ENCODE measurements at regions not wholly inside any gene's neighbourhood (a gene's known extent, or its start where the extent isn't known, plus 50 kb on each side); places are given as distances from the start of the nearest gene placed in this dataset.

DNA sequence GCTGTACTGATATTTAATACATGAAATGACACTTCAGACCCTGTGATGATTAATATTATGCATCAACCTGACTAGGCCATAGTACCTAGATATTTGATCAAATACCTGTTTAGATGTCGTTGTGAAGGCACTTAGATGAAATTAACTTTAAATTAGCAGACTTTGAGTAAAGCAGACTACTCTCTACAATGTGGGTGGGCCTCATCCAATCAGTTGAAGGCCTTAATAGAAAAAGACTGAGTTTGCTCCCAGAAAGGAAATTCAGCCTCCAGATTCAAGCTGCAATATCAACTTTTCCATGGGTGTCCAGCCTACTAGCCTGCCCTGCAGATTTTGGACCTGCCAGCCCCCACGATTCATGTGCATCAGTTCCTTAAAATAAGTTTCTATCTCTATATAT lies 68.6 kb upstream of the TMEM168 start:
- DNase-seq (ENCODE audit: low spot score), result no peak
- intact Hi-C loops (cut with micrococcal nuclease; ENCODE audit: unreplicated experiment), result no loop called here
- CTCF ChIA-PET, result interaction anchor here (1.4 kb wide), 1 partner anchor 10 kb away, joined by 4 read pairs; no protein-coding TSS in a partner anchor
- no TSS peak for BruUV-seq (replicated peaks)
- Histone ChIP-seq H3K4me3 (ENCODE audit: low read depth, low read length, poor library complexity, severe bottlenecking) (no peak overlapping the region), H3K36me3 (ENCODE audit: insufficient read depth, low read length, poor library complexity, severe bottlenecking) (no peaks in the 10 kb centered on the region), H3K27me3 (replicated peaks; ENCODE audit: insufficient read depth, low read depth, low read length, poor library complexity) (no peaks in the 10 kb centered on the region), H3K27ac (ENCODE audit: low read depth, low read length, poor library complexity, severe bottlenecking) (no peak overlapping the region), H3K9me3 (ENCODE audit: low read depth, low read length, poor library complexity, severe bottlenecking) (no peaks in the 10 kb centered on the region), H3K4me1 (ENCODE audit: insufficient read depth, low read length, poor library complexity, severe bottlenecking) (no peaks in the 10 kb centered on the region)
- POLR2A ChIA-PET (ENCODE audit: low non-redundant PET), result no interaction called here
- no peak for TF ChIP-seq EZH2 (IDR thresholded peaks at IDR 0.05; ENCODE audit: borderline replicate concordance, low read depth, low read length, poor library complexity, severe bottlenecking)
- TF ChIP-seq, protein P1, sequence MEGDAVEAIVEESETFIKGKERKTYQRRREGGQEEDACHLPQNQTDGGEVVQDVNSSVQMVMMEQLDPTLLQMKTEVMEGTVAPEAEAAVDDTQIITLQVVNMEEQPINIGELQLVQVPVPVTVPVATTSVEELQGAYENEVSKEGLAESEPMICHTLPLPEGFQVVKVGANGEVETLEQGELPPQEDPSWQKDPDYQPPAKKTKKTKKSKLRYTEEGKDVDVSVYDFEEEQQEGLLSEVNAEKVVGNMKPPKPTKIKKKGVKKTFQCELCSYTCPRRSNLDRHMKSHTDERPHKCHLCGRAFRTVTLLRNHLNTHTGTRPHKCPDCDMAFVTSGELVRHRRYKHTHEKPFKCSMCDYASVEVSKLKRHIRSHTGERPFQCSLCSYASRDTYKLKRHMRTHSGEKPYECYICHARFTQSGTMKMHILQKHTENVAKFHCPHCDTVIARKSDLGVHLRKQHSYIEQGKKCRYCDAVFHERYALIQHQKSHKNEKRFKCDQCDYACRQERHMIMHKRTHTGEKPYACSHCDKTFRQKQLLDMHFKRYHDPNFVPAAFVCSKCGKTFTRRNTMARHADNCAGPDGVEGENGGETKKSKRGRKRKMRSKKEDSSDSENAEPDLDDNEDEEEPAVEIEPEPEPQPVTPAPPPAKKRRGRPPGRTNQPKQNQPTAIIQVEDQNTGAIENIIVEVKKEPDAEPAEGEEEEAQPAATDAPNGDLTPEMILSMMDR (conservative IDR thresholded peaks at IDR 0.05; ENCODE audit: low read depth, low read length), result no peak

DNA sequence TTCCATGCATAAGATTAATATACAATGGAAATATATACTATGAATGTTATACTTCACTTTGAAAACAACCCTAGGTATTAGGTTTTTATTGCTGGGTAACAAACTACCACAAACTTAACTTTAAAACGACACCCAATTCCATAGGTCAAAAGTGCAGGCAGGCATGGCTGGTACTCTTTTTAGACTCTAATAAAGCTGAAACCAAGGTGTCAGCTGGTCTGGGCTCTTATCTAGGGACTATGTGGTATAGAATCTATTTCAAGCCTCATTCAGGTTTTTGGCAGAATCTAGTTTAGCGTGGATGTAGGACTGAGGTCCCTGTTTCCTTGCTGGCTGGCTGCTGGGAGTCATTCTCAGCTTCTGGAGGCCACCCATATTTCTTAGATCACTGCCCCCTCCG lies 65.0 kb upstream of the TMEM168 start:
- Histone ChIP-seq H3K4me3 (ENCODE audit: low read depth, low read length, poor library complexity, severe bottlenecking) (no peak overlapping the region), H3K4me1 (ENCODE audit: insufficient read depth, low read length, poor library complexity, severe bottlenecking) (no peaks in the 10 kb centered on the region), H3K9me3 (ENCODE audit: low read depth, low read length, poor library complexity, severe bottlenecking) (no peaks in the 10 kb centered on the region), H3K27me3 (replicated peaks; ENCODE audit: insufficient read depth, low read depth, low read length, poor library complexity) (no peaks in the 10 kb centered on the region), H3K27ac (ENCODE audit: low read depth, low read length, poor library complexity, severe bottlenecking) (no peak overlapping the region), H3K36me3 (ENCODE audit: insufficient read depth, low read length, poor library complexity, severe bottlenecking) (no peaks in the 10 kb centered on the region)
- ChIA-PET POLR2A (ENCODE audit: low non-redundant PET) (no interaction called here), CTCF (interaction anchor here (0.9 kb wide), 1 partner anchor 14 kb away, joined by 3 read pairs; no protein-coding TSS in a partner anchor)
- no peak for DNase-seq (ENCODE audit: low spot score)
- TF ChIP-seq EZH2 (IDR thresholded peaks at IDR 0.05; ENCODE audit: borderline replicate concordance, low read depth, low read length, poor library complexity, severe bottlenecking), result no peak
- TF ChIP-seq, protein P1 (conservative IDR thresholded peaks at IDR 0.05; ENCODE audit: low read depth, low read length), result no peak
- BruUV-seq (replicated peaks), result no TSS peak
- intact Hi-C loops (cut with micrococcal nuclease; ENCODE audit: unreplicated experiment), result no loop called here

DNA sequence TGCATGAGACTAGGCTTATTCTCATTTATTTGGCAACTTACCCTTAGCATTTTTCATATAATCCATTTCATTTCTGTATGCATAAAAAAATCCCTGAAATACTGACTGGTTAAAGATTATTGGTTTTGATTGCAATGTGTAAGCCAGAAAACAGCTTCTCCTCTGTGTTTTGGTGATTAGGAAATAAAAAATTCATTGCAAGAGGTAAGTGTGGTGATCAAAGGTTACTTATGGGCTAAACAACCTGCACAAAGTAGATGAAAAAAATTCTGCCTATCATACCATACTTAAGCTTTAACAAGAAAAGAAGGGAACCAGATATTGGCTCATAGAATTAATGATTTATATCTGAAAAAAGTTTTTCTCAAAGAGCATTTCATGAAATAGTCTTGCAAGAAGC lies 64.0 kb upstream of the TMEM168 start:
- intact Hi-C loops (cut with micrococcal nuclease; ENCODE audit: unreplicated experiment), result no loop called here
- Histone ChIP-seq H3K4me1 (ENCODE audit: insufficient read depth, low read length, poor library complexity, severe bottlenecking) (no peaks in the 10 kb centered on the region), H3K4me3 (ENCODE audit: low read depth, low read length, poor library complexity, severe bottlenecking) (no peak overlapping the region), H3K36me3 (ENCODE audit: insufficient read depth, low read length, poor library complexity, severe bottlenecking) (no peaks in the 10 kb centered on the region), H3K27me3 (replicated peaks; ENCODE audit: insufficient read depth, low read depth, low read length, poor library complexity) (no peaks in the 10 kb centered on the region), H3K27ac (ENCODE audit: low read depth, low read length, poor library complexity, severe bottlenecking) (no peak overlapping the region), H3K9me3 (ENCODE audit: low read depth, low read length, poor library complexity, severe bottlenecking) (no peaks in the 10 kb centered on the region)
- BruUV-seq (replicated peaks), result no TSS peak
- no peak for DNase-seq (ENCODE audit: low spot score)
- CTCF ChIA-PET, result interaction anchor here (0.9 kb wide), 1 partner anchor 15 kb away, joined by 3 read pairs; no protein-coding TSS in a partner anchor
- TF ChIP-seq EZH2 (IDR thresholded peaks at IDR 0.05; ENCODE audit: borderline replicate concordance, low read depth, low read length, poor library complexity, severe bottlenecking), result no peak
- TF ChIP-seq, protein P1 (conservative IDR thresholded peaks at IDR 0.05; ENCODE audit: low read depth, low read length), result no peak
- POLR2A ChIA-PET (ENCODE audit: low non-redundant PET), result no interaction called here

All from A673 (cell line).